IMR-90 (cell line): ENCODE measurements at regions not wholly inside any gene's neighbourhood (a gene's known extent, or its start where the extent isn't known, plus 50 kb on each side); places are given as distances from the start of the nearest gene placed in this dataset.

Experiments
- ATAC-seq: fragments of 200-7000 bp; cut with Tn5 transposase; 2 replicates; pipeline ENCODE4 v1.9.1; 2020; ENCODE audit warnings: low read depth, mild to moderate bottlenecking, moderate library complexity
- BruUV-seq: library from RNA; stranded (reverse); fragments of 400-500 nt; replicated peaks from 2 replicates; lab custom pipeline; 2021; lab: Mats Ljungman, UMichigan
- CTCF ChIA-PET: fragments of 300-600 bp; formaldehyde crosslinking; extraction: SDS; loops from one replicate; lab custom pipeline; 2021; ENCODE audit warnings: antibody characterized with exemption; lab: Yijun Ruan, JAX
- POLR2A ChIA-PET: fragments of 300-600 bp; sonication (Branson Sonifier 250); formaldehyde crosslinking; loops from one replicate; lab custom pipeline; 2022; ENCODE audit warnings: antibody characterized with exemption; ENCODE audit not compliant: unreplicated experiment; lab: Charles Lee
- DNase-seq: peaks from one replicate; pipeline ENCODE4 v3.0.0; 2013
- H2AFZ ChIP-seq: replicated peaks from 2 replicates; pipeline ENCODE3; 2013; ENCODE audit warnings: low read length, mild to moderate bottlenecking; ENCODE audit not compliant: poor library complexity
- H2AK5ac ChIP-seq: 2 replicates; pipeline ENCODE4 v1.6.1; 2013; ENCODE audit warnings: low read depth, low read length, inconsistent platforms
- H2AK9ac ChIP-seq: replicated peaks from 2 replicates; pipeline ENCODE3; 2013; ENCODE audit warnings: mild to moderate bottlenecking, low read depth, low read length, moderate library complexity; ENCODE audit not compliant: poor library complexity
- H2BK120ac ChIP-seq: 2 replicates; pipeline ENCODE4 v1.6.1; 2013; ENCODE audit warnings: low read depth, low read length, inconsistent platforms
- H2BK15ac ChIP-seq: 3 replicates; pipeline ENCODE4 v1.6.1; 2013; ENCODE audit warnings: low read depth, low read length, inconsistent platforms
- H2BK20ac ChIP-seq: 2 replicates; pipeline ENCODE4 v1.6.1; 2013; ENCODE audit warnings: low read depth, mild to moderate bottlenecking, inconsistent platforms, low read length, moderate library complexity
- H2BK5ac ChIP-seq: 2 replicates; pipeline ENCODE4 v1.6.1; 2013; ENCODE audit warnings: mild to moderate bottlenecking, low read depth, low read length, inconsistent platforms; ENCODE audit not compliant: poor library complexity, severe bottlenecking
- H3K14ac ChIP-seq: replicated peaks from 2 replicates; pipeline ENCODE4 v1.6.1; 2013; ENCODE audit warnings: low read depth, low read length, inconsistent platforms
- H3K18ac ChIP-seq: 2 replicates; pipeline ENCODE4 v1.6.1; 2013; ENCODE audit warnings: low read depth, low read length, control low read depth
- H3K23ac ChIP-seq: 2 replicates; pipeline ENCODE4 v1.6.1; 2013; ENCODE audit warnings: low read depth, low read length, inconsistent platforms
- H3K27ac ChIP-seq: 2 replicates; pipeline ENCODE4 v1.5.1; 2013; ENCODE audit warnings: mild to moderate bottlenecking, control low read depth, low read length; ENCODE audit not compliant: insufficient read depth
- H3K27me3 ChIP-seq: 2 replicates; pipeline ENCODE4 v1.6.1; 2013; ENCODE audit warnings: low read length; ENCODE audit not compliant: control insufficient read depth, insufficient read depth
- H3K36me3 ChIP-seq: 2 replicates; pipeline ENCODE4 v1.6.1; 2013; ENCODE audit warnings: low read length, mixed read lengths; ENCODE audit not compliant: control insufficient read depth, insufficient read depth
- H3K4ac ChIP-seq: 2 replicates; pipeline ENCODE4 v1.6.1; 2013; ENCODE audit warnings: low read depth, low read length, inconsistent platforms
- H3K4me1 ChIP-seq: 2 replicates; pipeline ENCODE4 v1.6.1; 2013; ENCODE audit warnings: low read length, mixed read lengths; ENCODE audit not compliant: control insufficient read depth, insufficient read depth
- H3K4me2 ChIP-seq: 2 replicates; pipeline ENCODE4 v1.6.1; 2013; ENCODE audit warnings: low read depth, mild to moderate bottlenecking, control low read depth, low read length, moderate library complexity
- H3K4me3 ChIP-seq: 2 replicates; pipeline ENCODE4 v1.5.1; 2013; ENCODE audit warnings: low read depth, mild to moderate bottlenecking, control low read depth, low read length, moderate library complexity; ENCODE audit not compliant: insufficient read depth
- H3K56ac ChIP-seq: 2 replicates; pipeline ENCODE4 v1.6.1; 2013; ENCODE audit warnings: low read length, inconsistent platforms; ENCODE audit not compliant: insufficient read depth; ENCODE audit errors: extremely low read depth
- H3K79me1 ChIP-seq, 2 experiments: 2 replicates each; pipeline ENCODE4 v1.6.1; 2013; ENCODE audit warnings: low read length in 2 of 2, inconsistent platforms in 1 of 2, low read depth in 1 of 2
- H3K9ac ChIP-seq: 2 replicates; pipeline ENCODE4 v1.6.1; 2013; ENCODE audit warnings: low read depth, low read length, control low read depth
- H3K9me1 ChIP-seq: 2 replicates; pipeline ENCODE4 v1.6.1; 2013; ENCODE audit warnings: low read length, inconsistent platforms; ENCODE audit not compliant: insufficient read depth
- H3K9me3 ChIP-seq: 2 replicates; pipeline ENCODE4 v1.6.1; 2013; ENCODE audit warnings: low read length; ENCODE audit not compliant: control insufficient read depth, insufficient read depth
- H4K20me1 ChIP-seq: 2 replicates; pipeline ENCODE4 v1.6.1; 2013; ENCODE audit warnings: low read length, inconsistent platforms; ENCODE audit not compliant: insufficient read depth
- H4K5ac ChIP-seq: 2 replicates; pipeline ENCODE4 v1.6.1; 2013; ENCODE audit warnings: mild to moderate bottlenecking, low read depth, low read length, control low read depth
- H4K8ac ChIP-seq, 2 experiments: 2 replicates each; pipeline ENCODE4 v1.6.1; 2013; ENCODE audit warnings: low read depth in 2 of 2, low read length in 2 of 2, control low read depth in 1 of 2, inconsistent platforms in 1 of 2
- H4K91ac ChIP-seq: 2 replicates; pipeline ENCODE4 v1.6.1; 2013; ENCODE audit warnings: low read depth, low read length, inconsistent platforms; ENCODE audit not compliant: insufficient read depth
- CEBPB ChIP-seq: IDR thresholded peaks from 2 replicates; pipeline ENCODE4 v1.6.1; 2012; ENCODE audit warnings: low read depth, low read length, improper control_type of control experiment
- CHD1 ChIP-seq: IDR thresholded peaks from 2 replicates; pipeline ENCODE4 v1.6.1; 2012; ENCODE audit warnings: low read depth, low read length, improper control_type of control experiment
- FOS ChIP-seq: fragments of 150-350 bp; IDR thresholded peaks from 2 replicates; pipeline ENCODE4 v1.6.1; 2016; ENCODE audit warnings: low read depth, low read length
- MAZ ChIP-seq: IDR thresholded peaks from 2 replicates; pipeline ENCODE4 v1.6.1; 2012; ENCODE audit warnings: low read depth, mild to moderate bottlenecking, low read length, improper control_type of control experiment, moderate library complexity, borderline replicate concordance
- MXI1 ChIP-seq: IDR thresholded peaks from 2 replicates; pipeline ENCODE4 v1.6.1; 2012; ENCODE audit warnings: low read depth, mild to moderate bottlenecking, low read length, moderate library complexity, borderline replicate concordance
- SMC3 ChIP-seq: fragments of 150-350 bp; IDR thresholded peaks from 2 replicates; pipeline ENCODE4 v1.6.1; 2016; ENCODE audit warnings: low read depth, mild to moderate bottlenecking, antibody characterized with exemption, low read length, moderate library complexity
- WGBS, 2 experiments: methylation state at CpG; one replicate each; pipeline versions ENCODE4 v1.1.5 to v1.1.7; 2013; ENCODE audit warnings: missing lambda C conversion rate in 2 of 2; ENCODE audit not compliant: insufficient read length in 1 of 2; ENCODE audit errors: extremely low coverage in 2 of 2; 5-methylcytosine and 5-hydroxymethylcytosine counted together
- dilution Hi-C: fragments of 300-500 bp; cut with HindIII; formaldehyde crosslinking; loops from one replicate; pipeline ENCODE4 v1.14.3; 2018; ENCODE audit warnings: low sequenced_read_pairs; ENCODE audit not compliant: unreplicated experiment
- in situ Hi-C: fragments of 300-500 bp; cut with MboI; formaldehyde crosslinking; loops from 3 replicates; pipeline ENCODE4 v1.14.3; 2019; ENCODE audit warnings: low sequenced_read_pairs, inconsistent platforms, mixed read lengths
- intact Hi-C: fragments of 100-400 bp; cut with micrococcal nuclease; formaldehyde crosslinking; loops from 2 replicates; pipeline ENCODE4 v1.10.0; 2022
- TF ChIP-seq, protein P1 (sequence below): conservative IDR thresholded peaks from 2 replicates; pipeline ENCODE4 v1.5.1; 2012; ENCODE audit warnings: mild to moderate bottlenecking, low read depth, low read length, improper control_type of control experiment

DNA sequence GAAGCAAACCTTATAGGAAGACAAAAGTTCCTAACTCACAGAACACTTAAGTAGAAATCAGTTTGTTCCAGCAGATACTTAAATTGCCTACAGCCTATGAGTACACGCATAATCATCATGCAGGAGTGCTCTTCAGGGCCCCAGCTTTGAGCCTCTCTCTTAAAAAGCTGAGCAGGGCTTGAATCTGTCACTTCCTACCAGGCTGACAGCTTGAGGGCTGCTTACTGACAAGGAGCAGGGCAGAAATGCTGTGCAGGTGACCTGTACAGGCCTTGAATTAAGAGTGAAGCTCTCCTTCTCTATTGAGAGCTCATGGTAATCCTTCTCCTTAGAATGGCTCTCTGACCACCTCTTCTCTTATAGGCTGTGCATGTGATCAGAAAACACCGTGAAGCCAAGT lies 66.5 kb upstream of the MAST4 start:
- no peak overlapping the region for H2BK20ac ChIP-seq
- H4K91ac ChIP-seq, result no peak overlapping the region
- no TSS peak for BruUV-seq
- H2BK15ac ChIP-seq, result no peak overlapping the region
- H3K9me1 ChIP-seq, result no peaks in the 10 kb centered on the region
- no peaks in the 10 kb centered on the region for H3K9me3 ChIP-seq
- H4K20me1 ChIP-seq, result no peaks in the 10 kb centered on the region
- POLR2A ChIA-PET, result no interaction called here
- H4K8ac ChIP-seq, result no peak overlapping the region
- dilution Hi-C loops, result no loop called here
- WGBS, 2 experiments, result 40% methylated on average over 1 of the region's 2 CpGs; no CpG with 5 or more reads in 1 of the 2 experiments
- no peak overlapping the region for H3K9ac ChIP-seq
- intact Hi-C loops, result no loop called here
- H3K27me3 ChIP-seq, result no peaks in the 10 kb centered on the region
- H2BK120ac ChIP-seq, result no peak overlapping the region
- CTCF ChIA-PET, result no interaction called here
- TF ChIP-seq MXI1 (no peak), SMC3 (no peak), CEBPB (no peak), FOS (no peak), MAZ (no peak), CHD1 (no peak)
- TF ChIP-seq, protein P1, sequence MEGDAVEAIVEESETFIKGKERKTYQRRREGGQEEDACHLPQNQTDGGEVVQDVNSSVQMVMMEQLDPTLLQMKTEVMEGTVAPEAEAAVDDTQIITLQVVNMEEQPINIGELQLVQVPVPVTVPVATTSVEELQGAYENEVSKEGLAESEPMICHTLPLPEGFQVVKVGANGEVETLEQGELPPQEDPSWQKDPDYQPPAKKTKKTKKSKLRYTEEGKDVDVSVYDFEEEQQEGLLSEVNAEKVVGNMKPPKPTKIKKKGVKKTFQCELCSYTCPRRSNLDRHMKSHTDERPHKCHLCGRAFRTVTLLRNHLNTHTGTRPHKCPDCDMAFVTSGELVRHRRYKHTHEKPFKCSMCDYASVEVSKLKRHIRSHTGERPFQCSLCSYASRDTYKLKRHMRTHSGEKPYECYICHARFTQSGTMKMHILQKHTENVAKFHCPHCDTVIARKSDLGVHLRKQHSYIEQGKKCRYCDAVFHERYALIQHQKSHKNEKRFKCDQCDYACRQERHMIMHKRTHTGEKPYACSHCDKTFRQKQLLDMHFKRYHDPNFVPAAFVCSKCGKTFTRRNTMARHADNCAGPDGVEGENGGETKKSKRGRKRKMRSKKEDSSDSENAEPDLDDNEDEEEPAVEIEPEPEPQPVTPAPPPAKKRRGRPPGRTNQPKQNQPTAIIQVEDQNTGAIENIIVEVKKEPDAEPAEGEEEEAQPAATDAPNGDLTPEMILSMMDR, result no peak
- H3K4me1 ChIP-seq, result no peaks in the 10 kb centered on the region
- no peak overlapping the region for H3K27ac ChIP-seq
- no peak overlapping the region for H3K4me2 ChIP-seq
- no peak overlapping the region for H2AK9ac ChIP-seq
- H3K79me1 ChIP-seq, result no peaks in the 10 kb centered on the region
- no peak for DNase-seq
- H3K4ac ChIP-seq, result no peak overlapping the region
- no peak overlapping the region for H3K56ac ChIP-seq
- no peak overlapping the region for H2AFZ ChIP-seq
- H2BK5ac ChIP-seq, result no peak overlapping the region
- in situ Hi-C loops, result no loop called here
- H3K36me3 ChIP-seq, result no peaks in the 10 kb centered on the region
- H3K18ac ChIP-seq, result no peak overlapping the region
- H4K5ac ChIP-seq, result no peak overlapping the region
- ATAC-seq, result no peak
- no peak overlapping the region for H3K4me3 ChIP-seq
- no peak overlapping the region for H3K14ac ChIP-seq
- H2AK5ac ChIP-seq, result no peak overlapping the region
- no peak overlapping the region for H3K23ac ChIP-seq
